Stomach (tissue), 4 donors: ENCODE measurements at regions not wholly inside any gene's neighbourhood (a gene's known extent, or its start where the extent isn't known, plus 50 kb on each side); places are given as distances from the start of the nearest gene placed in this dataset.

Source experiments
- EP300 ChIP-seq: sonication (generic); formaldehyde crosslinking; IDR thresholded peaks from one replicate; pipeline ENCODE4 v1.6.1; 2017; ENCODE audit warnings: antibody characterized with exemption
- POLR2A ChIP-seq, 4 donors: fragments of 450-650 bp; IDR thresholded peaks; one replicate each; pipeline ENCODE4 v1.6.1; 2016; ENCODE audit warnings: antibody characterized with exemption in 4 of 4, control low read depth in 2 of 4, mild to moderate bottlenecking in 1 of 4, moderate library complexity in 1 of 4
- TF ChIP-seq, protein P1 (sequence below), 7 experiments: fragments of 450-650 bp in 4 of 7; fragments of 200-600 bp in 3 of 7; sonication (generic) in 3 of 7; IDR thresholded peaks; one replicate each; pipeline ENCODE4 v1.5.1; 2016 to 2019; ENCODE audit warnings: antibody characterized with exemption in 7 of 7, control low read depth in 2 of 7, mild to moderate bottlenecking in 1 of 7

DNA sequence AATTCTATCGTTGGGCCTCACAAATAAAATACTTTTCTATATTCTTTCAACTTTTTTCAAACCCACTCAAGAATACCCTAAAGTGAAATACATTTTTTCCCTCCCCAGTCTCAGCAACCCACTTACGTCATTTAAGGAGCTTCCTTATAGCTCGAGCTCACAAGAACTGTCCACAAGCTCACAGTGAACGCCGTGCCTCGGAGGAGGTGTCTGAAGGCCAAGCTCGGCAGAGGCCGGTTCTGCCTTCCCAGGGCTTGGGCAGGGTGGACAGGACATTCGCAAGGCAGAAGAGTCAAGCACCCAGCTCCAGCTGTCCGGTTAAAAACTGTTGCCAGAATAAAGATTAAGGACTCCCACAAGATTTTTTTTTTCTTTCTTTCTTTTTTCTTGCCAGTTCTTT is 802.3 kb downstream of the QKI start:
- TF ChIP-seq, protein P1, sequence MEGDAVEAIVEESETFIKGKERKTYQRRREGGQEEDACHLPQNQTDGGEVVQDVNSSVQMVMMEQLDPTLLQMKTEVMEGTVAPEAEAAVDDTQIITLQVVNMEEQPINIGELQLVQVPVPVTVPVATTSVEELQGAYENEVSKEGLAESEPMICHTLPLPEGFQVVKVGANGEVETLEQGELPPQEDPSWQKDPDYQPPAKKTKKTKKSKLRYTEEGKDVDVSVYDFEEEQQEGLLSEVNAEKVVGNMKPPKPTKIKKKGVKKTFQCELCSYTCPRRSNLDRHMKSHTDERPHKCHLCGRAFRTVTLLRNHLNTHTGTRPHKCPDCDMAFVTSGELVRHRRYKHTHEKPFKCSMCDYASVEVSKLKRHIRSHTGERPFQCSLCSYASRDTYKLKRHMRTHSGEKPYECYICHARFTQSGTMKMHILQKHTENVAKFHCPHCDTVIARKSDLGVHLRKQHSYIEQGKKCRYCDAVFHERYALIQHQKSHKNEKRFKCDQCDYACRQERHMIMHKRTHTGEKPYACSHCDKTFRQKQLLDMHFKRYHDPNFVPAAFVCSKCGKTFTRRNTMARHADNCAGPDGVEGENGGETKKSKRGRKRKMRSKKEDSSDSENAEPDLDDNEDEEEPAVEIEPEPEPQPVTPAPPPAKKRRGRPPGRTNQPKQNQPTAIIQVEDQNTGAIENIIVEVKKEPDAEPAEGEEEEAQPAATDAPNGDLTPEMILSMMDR (IDR thresholded peaks at IDR 0.05) = no peak
- TF ChIP-seq EP300 (no peak), POLR2A (IDR thresholded peaks at IDR 0.05) (no peak)
